ENCODE measurements at regions not wholly inside any gene's neighbourhood (a gene's known extent, or its start where the extent isn't known, plus 50 kb on each side); places are given as distances from the start of the nearest gene placed in this dataset.

GRCh38 chr5:68456756-68457217, 241.2 kb downstream of the PIK3R1 start (continued):
- TF ChIP-seq ZNF696 (CRISPR knock-in tag; conservative IDR thresholded peaks at IDR 0.05) (no peak), ZEB2 (IDR thresholded peaks at IDR 0.05) (peak; percentile 65), MYNN (IDR thresholded peaks at IDR 0.05) (0 out of 2 replicates have a peak, but pooled peaks have one; percentile 27), MYNN (CRISPR knock-in tag; IDR thresholded peaks at IDR 0.05) (no peak), TFAP4 (CRISPR knock-in tag; IDR thresholded peaks at IDR 0.05; ENCODE audit: borderline replicate concordance) (no peak), CTBP1 (IDR thresholded peaks at IDR 0.05; ENCODE audit: borderline replicate concordance) (peak; percentile 83), REST (IDR thresholded peaks at IDR 0.05; ENCODE audit: borderline replicate concordance) (peak; percentile 38; the same call in 1 of the 2 replicates), REST (CRISPR knock-in tag; IDR thresholded peaks at IDR 0.05; ENCODE audit: low read depth) (no peak), RAD21 (CRISPR knock-in tag; conservative IDR thresholded peaks at IDR 0.05 in 1 of 2, IDR thresholded peaks at IDR 0.05 in 1 of 2) (peak; percentile 9 to 30; a peak in 1 of 4 replicates), LEF1 (IDR thresholded peaks at IDR 0.05) (peak; percentile 83), JUN (IDR thresholded peaks at IDR 0.05; ENCODE audit: borderline replicate concordance, low read depth, low read length) (peak; percentile 95), JUN (CRISPR knock-in tag; IDR thresholded peaks at IDR 0.05; ENCODE audit: borderline replicate concordance) (no peak), KLF1 (tag; IDR thresholded peaks at IDR 0.05) (no peak), MLLT1 (IDR thresholded peaks at IDR 0.05) (no peak), MEIS2 (IDR thresholded peaks at IDR 0.05; ENCODE audit: partially characterized antibody) (peak; percentile 68), TEAD4 (IDR thresholded peaks at IDR 0.05; ENCODE audit: low read length) (0 out of 2 replicates have a peak, but pooled peaks have one; percentile 34), TEAD4 (CRISPR knock-in tag; IDR thresholded peaks at IDR 0.05; ENCODE audit: borderline replicate concordance) (no peak)

Measured in K562 (cell line).